SK-N-MC (cell line): ENCODE measurements at regions not wholly inside any gene's neighbourhood (a gene's known extent, or its start where the extent isn't known, plus 50 kb on each side); places are given as distances from the start of the nearest gene placed in this dataset.

ENCODE experiments used
- DNase-seq: peaks from one replicate; pipeline ENCODE4 v3.0.0-alpha.2; 2011; ENCODE audit warnings: low read depth, low spot score
- H3K27ac ChIP-seq: fragments of 200-600 bp; sonication (generic); 2 replicates; pipeline ENCODE4 v1.5.1; 2016; ENCODE audit warnings: mixed run types
- H3K36me3 ChIP-seq: fragments of 200-600 bp; sonication (generic); 2 replicates; pipeline ENCODE4 v1.6.1; 2017; ENCODE audit warnings: antibody characterized with exemption, low read length, mixed read lengths; ENCODE audit not compliant: insufficient read depth
- H3K4me3 ChIP-seq: fragments of 200-600 bp; sonication (generic); 2 replicates; pipeline ENCODE4 v1.5.1; 2016
- H3K9ac ChIP-seq: fragments of 200-600 bp; sonication (generic); 2 replicates; pipeline ENCODE4 v1.8.0; 2017; ENCODE audit warnings: mixed run types, mixed read lengths; ENCODE audit not compliant: insufficient read length
- H3K9me3 ChIP-seq: fragments of 200-600 bp; sonication (generic); 2 replicates; pipeline ENCODE4 v1.6.1; 2017; ENCODE audit warnings: low read depth, mild to moderate bottlenecking, antibody characterized with exemption, low read length, moderate library complexity, mixed read lengths
- EZH2 ChIP-seq: fragments of 200-600 bp; sonication (generic); IDR thresholded peaks from one replicate; pipeline ENCODE4 v1.6.1; 2017; ENCODE audit warnings: antibody characterized with exemption
- FOXP2 ChIP-seq: optimal IDR thresholded peaks from 2 replicates; pipeline ENCODE3; 2011; ENCODE audit warnings: mild to moderate bottlenecking, moderate library complexity; ENCODE audit not compliant: insufficient read depth; ENCODE audit errors: extremely low read length, control extremely low read depth
- POLR2AphosphoS5 ChIP-seq: IDR thresholded peaks from 2 replicates; pipeline ENCODE4 v1.6.1; 2012; ENCODE audit warnings: mild to moderate bottlenecking, low read depth, low read length, borderline replicate concordance

- H3K4me3 ChIP-seq = no peak overlapping the region
- TF ChIP-seq FOXP2 = no peak
- no peak for TF ChIP-seq POLR2AphosphoS5
- no peak for TF ChIP-seq EZH2
- H3K36me3 ChIP-seq = no peaks in the 10 kb centered on the region
- no peak overlapping the region for H3K9ac ChIP-seq
- no peak for DNase-seq
- no peak overlapping the region for H3K27ac ChIP-seq
- H3K9me3 ChIP-seq = no peaks in the 10 kb centered on the region
Measured at GRCh38 chr6:126795161-126795560, 323.3 kb upstream of the RSPO3 start.

- no peak for DNase-seq
- H3K4me3 ChIP-seq = no peak overlapping the region
- no peak overlapping the region for H3K27ac ChIP-seq
- TF ChIP-seq FOXP2 (no peak), POLR2AphosphoS5 (no peak), EZH2 (no peak)
- H3K36me3 ChIP-seq = no peaks in the 10 kb centered on the region
- no peaks in the 10 kb centered on the region for H3K9me3 ChIP-seq
- H3K9ac ChIP-seq = no peak overlapping the region
Measured at GRCh38 chr6:126797981-126798380, 320.5 kb upstream of the RSPO3 start.

- H3K4me3 ChIP-seq = no peak overlapping the region
- no peak for DNase-seq
- no peak overlapping the region for H3K27ac ChIP-seq
- TF ChIP-seq EZH2 (no peak), FOXP2 (no peak), POLR2AphosphoS5 (no peak)
- no peaks in the 10 kb centered on the region for H3K9me3 ChIP-seq
- H3K9ac ChIP-seq = no peak overlapping the region
- no peaks in the 10 kb centered on the region for H3K36me3 ChIP-seq
Measured at GRCh38 chr6:126803769-126804168, 314.7 kb upstream of the RSPO3 start.

GRCh38 chr6:126804332-126805064, 314.0 kb upstream of the RSPO3 start:
- TF ChIP-seq EZH2 (no peak), FOXP2 (no peak), POLR2AphosphoS5 (no peak)
- no peak overlapping the region for H3K4me3 ChIP-seq
- peak; percentile 40 for DNase-seq
- H3K9ac ChIP-seq = no peak overlapping the region
- no peak overlapping the region for H3K27ac ChIP-seq
- no peaks in the 10 kb centered on the region for H3K9me3 ChIP-seq
- no peaks in the 10 kb centered on the region for H3K36me3 ChIP-seq

DNA sequence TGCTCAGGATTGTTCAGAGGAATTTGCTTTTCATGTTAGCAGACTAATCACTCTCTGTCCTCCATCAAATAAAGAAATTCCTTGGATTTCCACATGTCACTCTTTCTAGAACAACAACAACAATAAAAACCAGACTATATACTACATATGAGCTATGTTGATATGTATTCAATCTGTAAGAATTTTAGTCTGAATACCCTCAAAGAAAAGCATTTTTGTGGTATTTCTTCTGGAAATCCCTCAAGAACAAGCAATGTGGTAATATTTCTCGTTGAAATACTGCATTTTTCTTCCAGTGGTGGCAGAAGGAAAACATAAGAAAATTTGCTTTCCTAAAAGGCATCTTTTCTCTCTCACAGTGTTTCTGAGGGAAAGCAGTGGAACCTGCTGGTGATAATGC, 312.6 kb upstream of the RSPO3 start:
- Histone ChIP-seq H3K27ac (no peak overlapping the region), H3K4me3 (no peak overlapping the region), H3K36me3 (no peaks in the 10 kb centered on the region), H3K9ac (no peak overlapping the region), H3K9me3 (no peaks in the 10 kb centered on the region)
- DNase-seq = no peak
- TF ChIP-seq POLR2AphosphoS5 (no peak), EZH2 (no peak), FOXP2 (no peak)

GRCh38 chr6:126807876-126808275, 310.6 kb upstream of the RSPO3 start:
- Histone ChIP-seq H3K4me3 (no peak overlapping the region), H3K9me3 (no peaks in the 10 kb centered on the region), H3K27ac (no peak overlapping the region), H3K36me3 (no peaks in the 10 kb centered on the region), H3K9ac (no peak overlapping the region)
- no peak for DNase-seq
- TF ChIP-seq EZH2 = no peak
- no peak for TF ChIP-seq POLR2AphosphoS5
- no peak for TF ChIP-seq FOXP2

DNA sequence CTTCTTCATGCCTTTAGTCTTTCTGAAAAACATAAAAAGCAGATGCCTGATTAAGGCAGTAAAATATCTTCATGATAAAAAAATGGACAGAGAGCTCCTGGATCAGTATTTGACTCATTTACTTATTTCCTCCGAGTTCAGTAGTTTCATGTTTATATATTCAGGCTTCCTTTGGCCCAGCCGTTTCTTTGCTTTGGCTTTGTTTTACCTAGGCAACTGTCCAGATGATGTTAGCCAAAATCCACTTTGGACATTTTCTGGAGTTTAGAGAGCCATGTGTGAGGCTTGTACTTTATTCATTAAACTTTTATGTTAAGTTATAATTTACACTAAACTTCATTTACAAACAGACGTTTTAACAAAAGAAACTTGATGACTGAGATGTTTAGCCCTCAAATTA, 307.1 kb upstream of the RSPO3 start:
- Histone ChIP-seq H3K27ac (no peak overlapping the region), H3K9ac (no peak overlapping the region), H3K36me3 (no peaks in the 10 kb centered on the region), H3K4me3 (no peak overlapping the region), H3K9me3 (no peaks in the 10 kb centered on the region)
- DNase-seq = no peak
- TF ChIP-seq FOXP2 (no peak), EZH2 (no peak), POLR2AphosphoS5 (no peak)

GRCh38 chr6:126812010-126812409, 306.5 kb upstream of the RSPO3 start:
- TF ChIP-seq FOXP2 (no peak), EZH2 (no peak), POLR2AphosphoS5 (no peak)

GRCh38 chr6:126812651-126813050, 305.8 kb upstream of the RSPO3 start:
- no peaks in the 10 kb centered on the region for H3K36me3 ChIP-seq
- no peak overlapping the region for H3K27ac ChIP-seq
- no peaks in the 10 kb centered on the region for H3K9me3 ChIP-seq
- no peak for TF ChIP-seq POLR2AphosphoS5
- no peak for DNase-seq
- no peak overlapping the region for H3K9ac ChIP-seq
- no peak overlapping the region for H3K4me3 ChIP-seq

More at GRCh38 chr6:126812010-126812409, 306.5 kb upstream of the RSPO3 start:
- Histone ChIP-seq H3K27ac (no peak overlapping the region), H3K36me3 (no peaks in the 10 kb centered on the region), H3K4me3 (no peak overlapping the region), H3K9me3 (no peaks in the 10 kb centered on the region), H3K9ac (no peak overlapping the region)
- no peak for DNase-seq
